ENCODE measurements at regions not wholly inside any gene's neighbourhood (a gene's known extent, or its start where the extent isn't known, plus 50 kb on each side); places are given as distances from the start of the nearest gene placed in this dataset.

DNA sequence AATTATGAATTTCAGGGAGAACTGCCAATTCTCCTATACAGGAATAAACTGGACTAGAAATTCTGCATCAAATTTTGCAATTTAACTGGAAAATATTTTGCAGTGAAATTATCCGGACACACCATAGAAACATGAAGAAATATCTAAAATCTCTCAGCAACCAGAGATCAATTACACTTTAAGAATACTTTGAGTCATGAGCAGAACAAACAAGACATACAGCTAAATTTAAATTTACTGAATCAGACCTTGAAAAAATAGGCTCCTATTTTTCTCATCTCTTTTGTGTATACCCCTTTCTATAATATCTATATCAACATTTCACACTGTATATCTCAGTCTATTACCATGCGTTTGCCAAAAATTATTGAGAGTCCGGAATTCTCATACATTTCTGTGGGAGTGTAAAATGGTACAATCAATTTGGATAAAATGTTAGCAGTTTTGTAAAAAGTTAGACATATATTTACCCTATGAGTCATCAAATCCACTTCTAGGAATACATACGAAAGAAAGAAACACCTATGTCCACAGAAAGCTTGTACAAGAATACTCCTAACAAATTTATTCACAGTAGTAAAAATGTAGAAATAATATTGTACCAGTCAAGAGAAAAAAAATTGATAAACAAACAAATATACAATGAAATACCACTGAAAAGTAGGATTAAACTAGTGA, 593.1 kb upstream of the NECTIN3 start:
- TF ChIP-seq POLR2A (IDR thresholded peaks at IDR 0.05): no peak
- TF ChIP-seq CTCF (IDR thresholded peaks at IDR 0.05): no peak

Data from uterus (tissue), 2 donors.